GM18907 (cell line): ENCODE measurements at regions not wholly inside any gene's neighbourhood (a gene's known extent, or its start where the extent isn't known, plus 50 kb on each side); places are given as distances from the start of the nearest gene placed in this dataset.
"Not testable (repeated sequence)": the region's sequence is repeated elsewhere in the genome, so short reads cannot be mapped to it uniquely, and the experiment has no call there.

Source experiments
- ATAC-seq: cut with Tn5 transposase; IDR thresholded peaks from one replicate; pipeline ENCODE4 v1.9.1; 2021; ENCODE audit warnings: mild to moderate bottlenecking, moderate library complexity; ENCODE audit not compliant: unreplicated experiment

- no peak for ATAC-seq
Measured at GRCh38 chrX:5708251-5708650, 520.4 kb downstream of the NLGN4X start.

- no peak for ATAC-seq
Measured at GRCh38 chrX:5702890-5703289, 525.8 kb downstream of the NLGN4X start.

- ATAC-seq: no peak
Measured at GRCh38 chrX:5695971-5696370, 532.7 kb downstream of the NLGN4X start.

GRCh38 chrX:5683996-5684395 lies 544.7 kb downstream of the NLGN4X start:
- no peak for ATAC-seq

- no peak for ATAC-seq
Measured at GRCh38 chrX:5681159-5681558, 547.5 kb downstream of the NLGN4X start.

- ATAC-seq: no peak
Measured at GRCh38 chrX:5674036-5674435, 554.6 kb downstream of the NLGN4X start.

- no peak for ATAC-seq
Measured at GRCh38 chrX:5672099-5672498, 556.6 kb downstream of the NLGN4X start.

- ATAC-seq: not testable (repeated sequence)
Measured at GRCh38 chrX:5666689-5667088, 562.0 kb downstream of the NLGN4X start.

- no peak for ATAC-seq
Measured at GRCh38 chrX:5656544-5656943, 572.1 kb downstream of the NLGN4X start.

- ATAC-seq: peak; percentile 35
Measured at GRCh38 chrX:5650904-5651303, 577.8 kb downstream of the NLGN4X start.

GRCh38 chrX:5648941-5649568 lies 579.6 kb downstream of the NLGN4X start:
- no peak for ATAC-seq

GRCh38 chrX:5646818-5647217 lies 581.8 kb downstream of the NLGN4X start:
- peak; percentile 97 for ATAC-seq

GRCh38 chrX:5644776-5645175 lies 583.9 kb downstream of the NLGN4X start:
- ATAC-seq: no peak

GRCh38 chrX:5640071-5640470 lies 588.6 kb downstream of the NLGN4X start:
- ATAC-seq: no peak

GRCh38 chrX:5638572-5638971 lies 590.1 kb downstream of the NLGN4X start:
- ATAC-seq: no peak

GRCh38 chrX:5632887-5633286 lies 595.8 kb downstream of the NLGN4X start:
- no peak for ATAC-seq

- no peak for ATAC-seq
Measured at GRCh38 chrX:5632061-5632614, 596.5 kb downstream of the NLGN4X start.

- no peak for ATAC-seq
Measured at GRCh38 chrX:5617666-5618065, 611.0 kb downstream of the NLGN4X start.

GRCh38 chrX:5595570-5595969 lies 633.1 kb downstream of the NLGN4X start:
- ATAC-seq: no peak

- no peak for ATAC-seq
Measured at GRCh38 chrX:5586726-5587125, 641.9 kb downstream of the NLGN4X start.

- no peak for ATAC-seq
Measured at GRCh38 chrX:5575407-5575806, 653.3 kb downstream of the NLGN4X start.

- ATAC-seq: no peak
Measured at GRCh38 chrX:5568934-5569333, 659.7 kb downstream of the NLGN4X start.

GRCh38 chrX:5559386-5559785 lies 669.3 kb downstream of the NLGN4X start:
- no peak for ATAC-seq
